Astrocyte of the cerebellum (primary cell): ENCODE measurements at regions not wholly inside any gene's neighbourhood (a gene's known extent, or its start where the extent isn't known, plus 50 kb on each side); places are given as distances from the start of the nearest gene placed in this dataset.

Experiments used
- DNase-seq: peaks from one replicate; pipeline ENCODE4 v3.0.0-alpha.2; 2011; ENCODE audit warnings: low read depth
- H3K4me3 ChIP-seq: 2 replicates; pipeline ENCODE4 v1.5.1; 2011; ENCODE audit warnings: mild to moderate bottlenecking, low read depth, low read length, moderate library complexity
- CTCF ChIP-seq: IDR thresholded peaks from 2 replicates; pipeline ENCODE4 v1.5.1; 2012; ENCODE audit warnings: low read length, low read depth, moderate library complexity, mild to moderate bottlenecking; ENCODE audit errors: missing control alignments
- in situ Hi-C: cut with HindIII; loops from 2 replicates; pipeline ENCODE4 v1.10.0; 2017; ENCODE audit warnings: low sequenced_read_pairs

- in situ Hi-C loops, result no loop called here
- no peak for DNase-seq
- TF ChIP-seq CTCF, result no peak
- H3K4me3 ChIP-seq, result no peak overlapping the region
These were observed 865.3 kb downstream of the MCTP2 start for GRCh38 chr15:95096651-95097050.

DNA sequence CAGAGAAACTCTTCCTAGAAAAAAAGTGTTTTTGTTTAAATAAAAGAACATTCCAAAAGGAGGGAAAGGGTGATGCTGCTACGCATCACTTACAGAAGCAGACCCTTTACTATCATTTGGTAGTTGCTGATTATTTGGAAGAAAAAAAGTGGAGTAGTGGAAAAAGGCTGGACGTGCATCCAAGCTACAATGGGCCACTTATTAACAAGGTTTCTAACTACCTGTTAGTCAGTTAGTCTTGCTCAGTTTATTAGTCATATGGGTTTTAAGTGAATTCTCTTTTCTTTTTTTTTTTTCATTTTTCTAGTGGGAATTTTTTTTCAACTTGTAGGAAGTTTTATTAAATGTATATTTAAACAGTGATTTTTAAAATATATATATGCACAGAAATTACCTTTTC lies 866.0 kb downstream of the MCTP2 start:
- no peak for DNase-seq
- in situ Hi-C loops, result no loop called here
- TF ChIP-seq CTCF, result no peak
- no peak overlapping the region for H3K4me3 ChIP-seq

DNA sequence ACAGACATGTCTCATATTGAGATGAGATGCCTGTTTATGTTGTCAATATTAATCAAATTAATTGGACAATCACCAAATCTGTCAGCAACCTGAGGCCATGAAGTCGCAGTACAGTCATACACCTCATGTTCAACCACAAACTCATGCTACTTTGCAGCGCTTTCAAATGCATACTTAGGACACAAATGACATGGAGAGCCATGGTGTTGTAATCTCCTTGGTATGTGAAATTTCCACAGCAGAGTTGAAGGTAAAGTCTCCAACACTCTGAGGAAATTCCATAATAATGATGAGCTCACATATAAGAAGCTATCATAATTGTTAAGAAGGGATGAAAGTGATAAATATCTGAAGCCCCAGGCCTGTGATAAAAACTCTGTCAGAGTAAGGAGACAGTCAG lies 873.9 kb downstream of the MCTP2 start:
- in situ Hi-C loops, result no loop called here
- TF ChIP-seq CTCF, result no peak
- DNase-seq, result peak; percentile 16
- H3K4me3 ChIP-seq, result no peak overlapping the region

- in situ Hi-C loops, result no loop called here
- no peak for TF ChIP-seq CTCF
- H3K4me3 ChIP-seq, result no peak overlapping the region
These were observed 875.4 kb downstream of the MCTP2 start for GRCh38 chr15:95106801-95107200.

GRCh38 chr15:95108673-95109072 lies 877.3 kb downstream of the MCTP2 start:
- no peak for DNase-seq
- TF ChIP-seq CTCF, result no peak
- in situ Hi-C loops, result no loop called here
- H3K4me3 ChIP-seq, result no peak overlapping the region

More at GRCh38 chr15:95106801-95107200, 875.4 kb downstream of the MCTP2 start:
- DNase-seq, result no peak

- no peak for DNase-seq
- no peak for TF ChIP-seq CTCF
- H3K4me3 ChIP-seq, result no peak overlapping the region
- in situ Hi-C loops, result no loop called here
These were observed 880.6 kb downstream of the MCTP2 start for GRCh38 chr15:95111969-95112368.

DNA sequence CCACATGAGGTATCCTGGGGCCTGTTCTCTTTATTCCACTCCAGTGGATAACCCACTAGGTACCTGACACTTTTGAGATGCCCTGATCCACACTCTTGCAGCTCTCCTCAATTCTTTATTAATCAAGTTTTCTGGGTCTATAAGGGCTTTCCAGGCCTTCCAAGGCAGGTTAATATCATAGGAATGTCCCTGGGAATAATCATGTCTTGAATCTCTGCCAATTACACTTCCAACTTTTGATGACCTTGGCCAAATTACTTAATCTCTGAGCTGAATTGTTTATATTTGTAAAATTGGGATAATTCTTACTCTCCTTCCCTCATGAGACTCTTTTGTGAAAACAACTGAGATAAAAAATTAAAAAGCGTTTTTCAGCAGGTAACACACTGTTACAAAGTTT lies 881.7 kb downstream of the MCTP2 start:
- no peak overlapping the region for H3K4me3 ChIP-seq
- TF ChIP-seq CTCF, result no peak
- DNase-seq, result no peak
- in situ Hi-C loops, result no loop called here
